K562 (cell line): ENCODE measurements at regions not wholly inside any gene's neighbourhood (a gene's known extent, or its start where the extent isn't known, plus 50 kb on each side); places are given as distances from the start of the nearest gene placed in this dataset.

ENCODE experiments used
- ATAC-seq: fragments of 200-7000 bp; cut with Tn5 transposase; 3 replicates; pipeline ENCODE4 v1.9.1; 2020; ENCODE audit warnings: moderate library complexity
- BruUV-seq: library from RNA; stranded (reverse); fragments of 400-500 nt; replicated peaks from 2 replicates; lab custom pipeline; 2021; lab: Mats Ljungman, UMichigan
- CTCF ChIA-PET: fragments of 300-600 bp; formaldehyde crosslinking; extraction: SDS; loops from one replicate; lab custom pipeline; 2021; ENCODE audit warnings: low intra/inter-chr PET ratio; lab: Yijun Ruan, JAX
- POLR2A ChIA-PET: fragments of 300-600, 350-650 bp; sonication (Branson Sonifier 250); formaldehyde crosslinking; extraction: SDS; loops from one replicate; lab custom pipeline; 2021; ENCODE audit warnings: antibody characterized with exemption, inconsistent platforms; lab: Yijun Ruan, JAX
- DNase-seq, 4 experiments: peaks; one replicate each; pipeline versions ENCODE4 v3.0.0 to v3.0.0-alpha.2; 2011 to 2018; ENCODE audit warnings: low spot score in 3 of 4, mixed read lengths in 3 of 4; ENCODE audit errors: extremely low read depth in 1 of 4
- FAIRE-seq: peaks from 2 replicates; lab custom pipeline; 2011; peaks lifted over from hg19 to GRCh38; lab: Jason Lieb, UNC
- H2AFZ ChIP-seq: 2 replicates; pipeline ENCODE4 v1.6.0; 2011; ENCODE audit warnings: low read depth, low read length, control low read depth, inconsistent platforms
- H3K27ac ChIP-seq: fragments of 200-600 bp; 3 replicates; pipeline ENCODE4 v1.8.0; 2011; ENCODE audit warnings: low read depth, mild to moderate bottlenecking, control low read depth, inconsistent platforms, low read length, moderate library complexity, mixed read lengths; ENCODE audit errors: extremely low read depth
- H3K27me3 ChIP-seq, 2 experiments: fragments of 300-600 bp in 1 of 2; 2 replicates in 1 of 2; 3 replicates in 1 of 2; pipeline versions ENCODE4 v1.6.0 to v1.8.0; 2011; ENCODE audit warnings: inconsistent platforms in 2 of 2, low read length in 2 of 2, mild to moderate bottlenecking in 1 of 2, mixed read lengths in 1 of 2, moderate library complexity in 1 of 2; ENCODE audit not compliant: control insufficient read depth in 2 of 2, insufficient read depth in 2 of 2
- H3K36me3 ChIP-seq: fragments of 300-600 bp; 3 replicates; pipeline ENCODE4 v1.8.0; 2011; ENCODE audit warnings: mild to moderate bottlenecking, low read length, inconsistent platforms; ENCODE audit not compliant: control insufficient read depth, insufficient read depth
- H3K4me1 ChIP-seq, 2 experiments: fragments of 200-600 bp in 1 of 2; replicated peaks in 1 of 2; 2 replicates in 1 of 2; 3 replicates in 1 of 2; pipeline versions ENCODE4 v1.5.1 to v1.8.0; 2011; ENCODE audit warnings: inconsistent platforms in 2 of 2, low read length in 2 of 2, mild to moderate bottlenecking in 1 of 2, mixed read lengths in 1 of 2, moderate library complexity in 1 of 2; ENCODE audit not compliant: control insufficient read depth in 2 of 2, insufficient read depth in 2 of 2
- H3K4me2 ChIP-seq: 2 replicates; pipeline ENCODE4 v1.6.1; 2011; ENCODE audit warnings: low read length, control low read depth, inconsistent platforms, mixed read lengths; ENCODE audit not compliant: insufficient read depth
- H3K4me3 ChIP-seq: fragments of 200-600 bp; sonication (generic), shearing (Covaris generic); 2 replicates; pipeline ENCODE4 v1.5.1; 2016; ENCODE audit warnings: control low read depth, inconsistent platforms
- H3K79me2 ChIP-seq: fragments of 200-600 bp; 3 replicates; pipeline ENCODE4 v1.8.0; 2011; ENCODE audit warnings: low read length, inconsistent platforms; ENCODE audit not compliant: control insufficient read depth, insufficient read depth
- H3K9ac ChIP-seq, 2 experiments: 2 replicates each; pipeline versions ENCODE4 v1.6.0 to v1.6.1; 2011; ENCODE audit warnings: low read depth in 2 of 2, low read length in 2 of 2, control low read depth in 1 of 2, inconsistent platforms in 1 of 2, mild to moderate bottlenecking in 1 of 2, mixed read lengths in 1 of 2; ENCODE audit not compliant: insufficient read depth in 1 of 2
- H3K9me1 ChIP-seq: one replicate; pipeline ENCODE4 v1.6.0; 2011; ENCODE audit warnings: inconsistent platforms, mild to moderate bottlenecking, low read length, moderate library complexity; ENCODE audit not compliant: control insufficient read depth, insufficient read depth
- H3K9me3 ChIP-seq: replicated peaks from 2 replicates; pipeline ENCODE4 v1.5.1; 2011; ENCODE audit warnings: low read depth, low read length, inconsistent platforms; ENCODE audit not compliant: control insufficient read depth, insufficient read depth
- H4K20me1 ChIP-seq: replicated peaks from 2 replicates; pipeline ENCODE4 v1.6.1; 2011; ENCODE audit warnings: low read length, inconsistent platforms, mixed read lengths; ENCODE audit not compliant: control insufficient read depth, insufficient read depth
- CHD1 ChIP-seq: fragments of 200-600 bp; sonication (generic); IDR thresholded peaks from one replicate; pipeline ENCODE4 v1.6.1; 2012; ENCODE audit warnings: mild to moderate bottlenecking, moderate library complexity, low read length, inconsistent platforms
- MITF ChIP-seq: IDR thresholded peaks from 2 replicates; pipeline ENCODE4 v1.6.1; 2014; ENCODE audit warnings: antibody characterized with exemption
- MXD1 ChIP-seq: fragments of 250-450 bp; sonication (Bioruptor Pico); IDR thresholded peaks from 2 replicates; pipeline ENCODE4 v1.8.0; 2021; ENCODE audit warnings: borderline replicate concordance, mild to moderate bottlenecking, moderate library complexity; ENCODE audit not compliant: poor library complexity, severe bottlenecking
- U2AF1 ChIP-seq: fragments of 200-400 bp; formaldehyde crosslinking; optimal IDR thresholded peaks from 2 replicates; pipeline ENCODE3; 2017; ENCODE audit warnings: mild to moderate bottlenecking, low read depth, low read length, moderate library complexity
- ZBTB26 ChIP-seq: fragments of 450-650 bp; formaldehyde crosslinking; IDR thresholded peaks from 2 replicates; pipeline ENCODE4 v1.4.0; 2022; ENCODE audit warnings: missing genetic modification characterization
- WGBS: fragments of 100-300 bp; shearing (Covaris generic); methylation state at CpG from one replicate; pipeline ENCODE4 v1.1.6; 2016; ENCODE audit warnings: low coverage, mixed read lengths; ENCODE audit not compliant: insufficient coverage; ENCODE audit errors: missing lambda C conversion rate; 5-methylcytosine and 5-hydroxymethylcytosine counted together
- in situ Hi-C: fragments of 300-500 bp; cut with MboI; formaldehyde crosslinking; loops from 4 replicates; pipeline ENCODE4 v1.15.0; 2018; ENCODE audit warnings: inconsistent platforms, mixed read lengths
- intact Hi-C: fragments of 100-400 bp; cut with micrococcal nuclease; formaldehyde crosslinking; loops from 2 replicates; pipeline ENCODE4 v1.14.2; 2022

- H3K4me1 ChIP-seq = no peaks in the 10 kb centered on the region
- TF ChIP-seq MXD1 = no peak
- no peak for TF ChIP-seq CHD1
- TF ChIP-seq ZBTB26 (CRISPR knock-in tag) = no peak
- no peak for TF ChIP-seq U2AF1
- TF ChIP-seq MITF = no peak
- TF ChIP-seq, all 486 proteins: peak for 0
- CTCF ChIA-PET = no interaction called here
- Histone ChIP-seq H3K4me2 (no peak overlapping the region), H3K79me2 (no peaks in the 10 kb centered on the region), H3K9me1 (no peaks in the 10 kb centered on the region), H2AFZ (no peak overlapping the region), H4K20me1 (no peaks in the 10 kb centered on the region), H3K36me3 (no peaks in the 10 kb centered on the region), H3K27ac (no peak overlapping the region), H3K9ac (no peak overlapping the region), H3K9me3 (no peaks in the 10 kb centered on the region), H3K27me3 (no peaks in the 10 kb centered on the region), H3K4me3 (no peak overlapping the region)
- intact Hi-C loops (loop anchor here (10.0 kb wide), 1 partner anchor 574 kb away; no protein-coding TSS in a partner anchor), in situ Hi-C loops (no loop called here)
- 0% methylated on average over 3 of the region's 3 CpGs for WGBS
- BruUV-seq = no TSS peak
- POLR2A ChIA-PET = no interaction called here
- FAIRE-seq (no peak), ATAC-seq (no peak), DNase-seq (no peak)
These were observed 427.9 kb upstream of the DDI1 start for GRCh38 chr11:103608566-103608965.
